Lower leg skin (tissue), 4 donors: ENCODE measurements at regions not wholly inside any gene's neighbourhood (a gene's known extent, or its start where the extent isn't known, plus 50 kb on each side); places are given as distances from the start of the nearest gene placed in this dataset.
"Not testable (repeated sequence)": the region's sequence is repeated elsewhere in the genome, so short reads cannot be mapped to it uniquely, and the experiment has no call there.

ENCODE experiments used
- DNase-seq, 2 donors: peaks; one replicate each; pipeline ENCODE4 v3.0.0-alpha.2; 2019; ENCODE audit warnings: low spot score in 2 of 2
- H3K4me3 ChIP-seq: fragments of 200-600 bp; sonication (generic); 2 replicates; pipeline ENCODE4 v1.5.1; 2017; ENCODE audit warnings: mild to moderate bottlenecking, low read depth; ENCODE audit not compliant: poor library complexity, severe bottlenecking
- CTCF ChIP-seq, 3 donors: fragments of 450-650 bp; IDR thresholded peaks; one replicate each; pipeline ENCODE4 v1.5.1; 2016; ENCODE audit warnings: antibody characterized with exemption in 3 of 3, mild to moderate bottlenecking in 3 of 3, moderate library complexity in 2 of 3
- POLR2A ChIP-seq, 2 donors: fragments of 450-650 bp; IDR thresholded peaks; one replicate each; pipeline ENCODE4 v1.6.1; 2016 to 2017; ENCODE audit warnings: antibody characterized with exemption in 2 of 2, mild to moderate bottlenecking in 1 of 2, moderate library complexity in 1 of 2
- WGBS, 2 donors: methylation state at CpG; one replicate each; pipeline ENCODE4 v1.1.5; 2018; 5-methylcytosine and 5-hydroxymethylcytosine counted together
- intact Hi-C: fragments of 100-400 bp; cut with DNase I; formaldehyde crosslinking; loops from one replicate; pipeline ENCODE4 v1.15.0; 2023; ENCODE audit warnings: low total_unique reads

- intact Hi-C loops: no loop called here
- WGBS, 2 donors: 78 to 80% methylated on average over 5 of the region's 5 CpGs
- no peak for TF ChIP-seq CTCF (IDR thresholded peaks at IDR 0.05)
- no peak for TF ChIP-seq POLR2A (IDR thresholded peaks at IDR 0.05)
- DNase-seq: no peak
- no peak overlapping the region for H3K4me3 ChIP-seq
These were observed 112.7 kb upstream of the SPATS2L start for GRCh38 chr2:200193791-200194190.

GRCh38 chr2:200194746-200195145 is 111.7 kb upstream of the SPATS2L start:
- 85 to 88% methylated on average over 4 of the region's 4 CpGs for WGBS, 2 donors
- no peak for DNase-seq
- no peak overlapping the region for H3K4me3 ChIP-seq
- TF ChIP-seq CTCF (IDR thresholded peaks at IDR 0.05) (no peak), POLR2A (IDR thresholded peaks at IDR 0.05) (no peak)
- intact Hi-C loops: no loop called here

- no peak overlapping the region for H3K4me3 ChIP-seq
- intact Hi-C loops: no loop called here
- WGBS, 2 donors: 81 to 83% methylated on average over 2 of the region's 2 CpGs
- no peak for TF ChIP-seq POLR2A (IDR thresholded peaks at IDR 0.05)
- no peak for DNase-seq
These were observed 107.5 kb upstream of the SPATS2L start for GRCh38 chr2:200199005-200199404.

- TF ChIP-seq CTCF (IDR thresholded peaks at IDR 0.05): no peak
- TF ChIP-seq POLR2A (IDR thresholded peaks at IDR 0.05): no peak
- H3K4me3 ChIP-seq: no peak overlapping the region
- no peak for DNase-seq
- WGBS, 2 donors: 91 to 94% methylated on average over 4 of the region's 4 CpGs
- intact Hi-C loops: no loop called here
These were observed 106.8 kb upstream of the SPATS2L start for GRCh38 chr2:200199576-200200263.

- H3K4me3 ChIP-seq, intact Hi-C loops, DNase-seq: not testable (repeated sequence)
- 90 to 95% methylated on average over 4 of the region's 4 CpGs for WGBS, 2 donors
These were observed 104.7 kb upstream of the SPATS2L start for GRCh38 chr2:200201839-200202238.

- DNase-seq: no peak
- intact Hi-C loops: no loop called here
- WGBS, 2 donors: 91 to 93% methylated on average over 2 of the region's 2 CpGs
- H3K4me3 ChIP-seq: no peak overlapping the region
- TF ChIP-seq POLR2A (IDR thresholded peaks at IDR 0.05) (no peak), CTCF (IDR thresholded peaks at IDR 0.05) (no peak)
These were observed 103.1 kb upstream of the SPATS2L start for GRCh38 chr2:200203381-200203827.

GRCh38 chr2:200208041-200208440 is 98.5 kb upstream of the SPATS2L start:
- no peak overlapping the region for H3K4me3 ChIP-seq
- intact Hi-C loops: no loop called here
- 61 to 62% methylated on average over 3 of the region's 3 CpGs for WGBS, 2 donors
- DNase-seq: no peak
- TF ChIP-seq CTCF (IDR thresholded peaks at IDR 0.05) (no peak), POLR2A (IDR thresholded peaks at IDR 0.05) (no peak)
